ENCODE measurements at regions not wholly inside any gene's neighbourhood (a gene's known extent, or its start where the extent isn't known, plus 50 kb on each side); places are given as distances from the start of the nearest gene placed in this dataset.

GRCh38 chr12:22978962-22979361, 354.0 kb downstream of the ETNK1 start:
- Histone ChIP-seq H3K27me3 (no peaks in the 10 kb centered on the region), H3K9me3 (no peaks in the 10 kb centered on the region), H3K4me1 (no peaks in the 10 kb centered on the region), H3K36me3 (no peaks in the 10 kb centered on the region), H3K27ac (no peak overlapping the region), H3K4me3 (no peak overlapping the region)
- intact Hi-C loops (cut with DNase I; ENCODE audit: low total_unique reads): no loop called here
- in situ Hi-C loops (cut with MboI; ENCODE audit: low sequenced_read_pairs in 4 of 4): no loop called here
- ATAC-seq (no peak), DNase-seq (no peak)
- TF ChIP-seq POLR2A (IDR thresholded peaks at IDR 0.05) (no peak), CTCF (IDR thresholded peaks at IDR 0.05 in 4 of 5, conservative IDR thresholded peaks at IDR 0.05 in 1 of 5) (no peak)

GRCh38 chr12:22979854-22980469, 355.0 kb downstream of the ETNK1 start:
- in situ Hi-C loops (cut with MboI; ENCODE audit: low sequenced_read_pairs in 4 of 4): no loop called here
- Histone ChIP-seq H3K4me3 (no peak overlapping the region), H3K36me3 (no peaks in the 10 kb centered on the region), H3K27ac (no peak overlapping the region), H3K27me3 (no peaks in the 10 kb centered on the region), H3K4me1 (no peaks in the 10 kb centered on the region), H3K9me3 (no peaks in the 10 kb centered on the region)
- ATAC-seq (no peak), DNase-seq (no peak)
- intact Hi-C loops (cut with DNase I; ENCODE audit: low total_unique reads): no loop called here
- TF ChIP-seq POLR2A (IDR thresholded peaks at IDR 0.05): no peak
- no peak for TF ChIP-seq CTCF (IDR thresholded peaks at IDR 0.05 in 4 of 5, conservative IDR thresholded peaks at IDR 0.05 in 1 of 5)

GRCh38 chr12:22981711-22982110, 356.7 kb downstream of the ETNK1 start:
- Histone ChIP-seq H3K9me3 (no peaks in the 10 kb centered on the region), H3K27me3 (no peaks in the 10 kb centered on the region), H3K27ac (no peak overlapping the region), H3K36me3 (no peaks in the 10 kb centered on the region), H3K4me1 (no peaks in the 10 kb centered on the region), H3K4me3 (no peak overlapping the region)
- intact Hi-C loops (cut with DNase I; ENCODE audit: low total_unique reads) (no loop called here), in situ Hi-C loops (cut with MboI; ENCODE audit: low sequenced_read_pairs in 4 of 4) (no loop called here)
- no peak for DNase-seq
- ATAC-seq: no peak
- TF ChIP-seq POLR2A (IDR thresholded peaks at IDR 0.05) (no peak), CTCF (IDR thresholded peaks at IDR 0.05 in 4 of 5, conservative IDR thresholded peaks at IDR 0.05 in 1 of 5) (no peak)

DNA sequence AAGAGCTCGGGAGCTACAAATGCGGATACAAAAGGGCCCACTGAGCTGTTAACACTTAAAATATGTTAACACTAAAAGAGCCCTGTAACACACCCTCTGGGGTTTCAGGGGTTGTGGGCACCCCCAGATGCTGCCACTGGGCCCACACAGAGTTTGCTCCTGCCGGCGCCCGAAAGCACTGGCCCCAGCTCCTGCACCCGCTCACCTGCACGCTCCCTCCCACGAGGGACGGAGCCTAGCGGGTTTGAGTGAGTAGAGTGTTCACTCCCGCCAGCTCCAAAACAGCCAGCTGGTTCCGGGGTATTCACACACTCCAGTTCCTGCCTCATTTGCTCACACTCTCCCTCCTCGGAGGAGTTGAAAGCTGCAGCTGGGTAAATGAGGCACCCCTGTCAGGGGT, 357.7 kb downstream of the ETNK1 start:
- Histone ChIP-seq H3K4me3 (no peak overlapping the region), H3K27me3 (no peaks in the 10 kb centered on the region), H3K4me1 (no peaks in the 10 kb centered on the region), H3K9me3 (no peaks in the 10 kb centered on the region), H3K36me3 (no peaks in the 10 kb centered on the region), H3K27ac (no peak overlapping the region)
- TF ChIP-seq CTCF (IDR thresholded peaks at IDR 0.05 in 4 of 5, conservative IDR thresholded peaks at IDR 0.05 in 1 of 5) (no peak), POLR2A (IDR thresholded peaks at IDR 0.05) (no peak)
- in situ Hi-C loops (cut with MboI; ENCODE audit: low sequenced_read_pairs in 4 of 4) (no loop called here), intact Hi-C loops (cut with DNase I; ENCODE audit: low total_unique reads) (no loop called here)
- no peak for DNase-seq
- no peak for ATAC-seq

DNA sequence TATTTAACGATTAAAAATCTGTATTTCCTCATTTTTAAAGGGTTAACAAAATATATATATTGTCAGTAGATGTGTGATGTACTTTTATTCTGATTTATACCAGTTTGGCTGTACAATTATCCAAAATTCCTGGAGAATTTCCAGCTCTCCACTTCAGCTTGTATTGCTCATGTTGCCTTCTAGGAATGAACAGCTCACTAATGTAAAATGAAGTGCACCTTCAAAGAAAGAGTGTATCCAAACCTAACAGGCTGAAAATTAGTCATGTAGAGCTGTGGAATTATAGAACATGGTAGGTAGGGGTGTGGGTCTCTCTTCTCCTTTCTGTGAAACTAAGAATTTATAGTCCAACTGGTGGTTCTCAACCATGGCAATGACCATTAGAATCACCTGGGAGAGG, 362.0 kb downstream of the ETNK1 start:
- intact Hi-C loops (cut with DNase I; ENCODE audit: low total_unique reads): no loop called here

More for the DNA sequence above, 362.0 kb downstream of the ETNK1 start:
- no peaks in the 10 kb centered on the region for H3K27me3 ChIP-seq
- in situ Hi-C loops (cut with MboI; ENCODE audit: low sequenced_read_pairs in 4 of 4): no loop called here
- no peak overlapping the region for H3K27ac ChIP-seq
- no peaks in the 10 kb centered on the region for H3K9me3 ChIP-seq
- ATAC-seq (no peak), DNase-seq (no peak)
- no peaks in the 10 kb centered on the region for H3K36me3 ChIP-seq
- no peak overlapping the region for H3K4me3 ChIP-seq
- TF ChIP-seq POLR2A (IDR thresholded peaks at IDR 0.05): no peak
- TF ChIP-seq CTCF (IDR thresholded peaks at IDR 0.05 in 4 of 5, conservative IDR thresholded peaks at IDR 0.05 in 1 of 5): no peak
- no peaks in the 10 kb centered on the region for H3K4me1 ChIP-seq

Data from gastrocnemius medialis (tissue), 4 donors.